Ammon's horn (tissue), 1 donor: ENCODE measurements at regions not wholly inside any gene's neighbourhood (a gene's known extent, or its start where the extent isn't known, plus 50 kb on each side); places are given as distances from the start of the nearest gene placed in this dataset.
"Not testable (repeated sequence)": the region's sequence is repeated elsewhere in the genome, so short reads cannot be mapped to it uniquely, and the experiment has no call there.

ENCODE experiments used
- DNase-seq: peaks from one replicate; pipeline ENCODE4 v3.0.0-alpha.2; 2016; ENCODE audit warnings: low spot score

DNA sequence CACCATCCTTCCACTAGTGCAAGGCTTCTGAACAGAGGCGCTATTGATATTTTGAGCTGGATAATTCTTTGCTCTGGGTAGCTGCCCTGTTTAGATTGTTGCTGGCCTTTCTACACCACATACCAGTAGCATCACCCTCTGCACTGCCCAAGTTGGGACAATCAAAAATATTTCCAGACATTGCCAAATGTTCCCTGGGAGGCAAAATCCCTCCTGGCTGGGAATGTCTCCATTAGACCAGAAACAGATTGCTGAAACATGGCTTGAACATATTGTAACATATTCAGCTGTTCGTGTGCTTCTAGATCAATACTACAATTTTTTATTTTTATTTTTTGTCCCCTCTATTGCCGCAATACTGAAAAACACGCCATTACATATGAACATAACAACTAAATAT is 174.6 kb downstream of the ABCA8 start:
- DNase-seq, result no peak

DNA sequence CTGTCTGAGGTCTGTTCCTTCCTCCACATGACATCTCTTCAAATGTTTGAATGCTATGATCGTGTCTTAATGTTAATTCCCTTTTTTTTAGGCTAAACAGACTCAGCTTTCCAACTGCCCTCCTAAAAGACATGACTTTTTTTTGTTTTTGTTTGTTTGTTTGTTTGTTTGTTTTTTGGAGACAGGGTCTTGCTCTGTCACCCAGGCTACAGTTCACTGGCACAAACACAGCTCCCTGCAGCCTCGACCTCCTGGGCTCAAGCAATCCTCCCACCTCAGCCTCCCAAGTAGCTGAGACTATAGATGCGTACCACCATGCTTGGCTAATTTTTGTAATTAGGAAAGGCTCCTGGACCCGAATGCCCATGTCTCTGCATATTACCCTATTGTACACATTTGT is 176.5 kb downstream of the ABCA8 start:
- DNase-seq, result no peak

DNA sequence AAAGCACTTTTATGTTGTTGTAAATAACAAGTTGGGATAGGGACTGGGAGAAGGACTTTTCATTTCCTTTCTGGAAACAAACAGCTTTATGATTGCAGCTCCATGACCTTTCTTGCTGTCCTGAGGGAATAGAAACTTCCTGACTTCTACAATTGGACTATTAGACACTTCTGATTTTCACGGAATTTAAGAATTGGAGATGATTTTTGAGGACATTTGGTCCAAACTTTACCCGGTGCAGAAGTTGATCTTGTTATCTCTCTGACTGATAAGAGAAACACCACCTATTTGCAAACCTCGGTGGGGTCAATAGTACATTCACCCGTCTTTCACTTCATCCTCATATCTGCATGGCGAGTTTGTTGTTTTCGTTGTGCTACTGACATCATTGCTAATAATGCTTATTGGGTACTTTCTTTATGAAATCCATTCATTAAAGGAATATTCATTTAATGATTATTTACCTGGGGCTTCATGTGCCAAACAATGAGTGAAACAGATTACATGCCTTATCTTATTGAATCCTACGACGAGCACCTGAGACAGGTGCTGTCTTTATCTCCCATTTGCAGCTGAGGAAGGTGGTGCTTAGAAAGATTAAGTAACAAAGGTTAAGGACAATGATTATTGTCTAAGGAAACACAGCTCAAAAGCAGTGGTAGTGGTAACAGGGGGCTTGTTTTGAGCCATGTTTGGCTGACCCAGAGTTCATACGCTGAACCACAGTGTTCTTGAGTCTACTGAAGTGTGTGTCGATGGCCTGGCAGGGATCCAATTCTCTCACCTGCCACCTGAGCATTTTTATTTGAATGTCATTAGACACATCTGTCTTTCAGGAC is 176.9 kb upstream of the FAM20A start:
- DNase-seq, result no peak

DNA sequence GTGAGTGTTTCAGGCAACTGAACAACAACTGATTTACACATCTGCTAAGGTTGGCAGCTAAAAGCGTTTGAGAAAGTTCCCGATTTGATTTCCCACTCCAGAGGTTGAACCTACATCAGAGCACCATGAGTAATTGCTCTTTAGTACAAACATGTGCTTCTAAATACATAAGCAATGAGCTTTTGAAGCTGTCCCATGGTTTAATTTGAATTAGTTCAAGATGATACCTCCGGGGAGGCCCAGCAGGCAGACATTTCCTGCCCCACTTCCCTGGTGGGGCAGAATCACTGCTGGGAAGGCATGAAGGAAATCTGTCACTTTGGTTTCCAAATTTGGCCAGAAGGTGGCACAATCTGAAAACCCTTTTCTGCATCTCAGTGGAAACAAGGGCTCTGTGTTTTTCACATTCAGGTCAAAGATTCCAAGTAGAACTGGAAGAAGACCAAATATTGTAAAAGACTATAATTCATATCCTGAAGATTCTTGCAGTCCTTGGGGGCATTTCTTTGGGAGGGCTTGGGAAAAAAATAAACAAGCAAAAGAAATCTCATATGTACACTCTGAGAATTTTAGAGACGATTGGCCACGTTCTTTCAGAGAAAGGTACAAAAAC is 176.2 kb upstream of the FAM20A start:
- peak; percentile 80 for DNase-seq

DNA sequence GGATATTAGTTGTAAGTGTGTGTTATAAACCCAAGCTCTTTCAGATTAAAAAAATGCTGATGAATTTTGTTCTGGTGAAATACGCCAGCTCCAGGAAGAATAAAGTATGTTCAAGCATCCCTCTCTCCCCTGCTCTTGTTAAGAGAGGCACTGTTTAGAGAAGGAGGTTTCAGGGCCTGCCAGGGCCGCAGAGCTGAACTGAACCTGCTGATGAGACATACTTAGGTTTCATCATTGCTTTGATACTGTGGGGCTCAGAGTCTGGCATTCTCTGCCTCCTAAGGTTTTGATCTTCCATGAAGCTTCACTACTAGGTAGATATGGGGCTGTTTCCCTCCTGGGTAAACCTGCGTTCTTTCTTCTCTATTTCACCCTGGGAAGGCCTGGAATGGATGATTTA is 175.3 kb upstream of the FAM20A start:
- no peak for DNase-seq

DNA sequence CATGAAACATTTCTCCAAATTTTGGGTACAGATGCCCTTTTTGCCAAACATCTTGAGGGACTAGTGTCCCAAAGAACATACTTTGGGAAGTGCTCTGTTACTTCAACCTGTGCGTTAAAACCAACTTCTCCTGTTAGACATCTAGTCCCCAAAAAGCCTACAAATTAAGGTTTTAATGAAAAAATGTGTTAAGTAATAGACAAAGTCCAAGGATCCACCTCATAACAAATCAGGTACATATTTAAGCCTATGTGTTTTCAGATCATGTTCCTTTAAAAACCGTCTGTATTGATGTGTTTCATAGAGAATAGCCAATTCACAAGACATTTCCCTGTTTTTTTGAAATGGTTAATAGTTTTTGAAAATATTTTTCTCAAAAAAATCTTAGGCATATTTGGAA is 174.8 kb upstream of the FAM20A start:
- no peak for DNase-seq

DNA sequence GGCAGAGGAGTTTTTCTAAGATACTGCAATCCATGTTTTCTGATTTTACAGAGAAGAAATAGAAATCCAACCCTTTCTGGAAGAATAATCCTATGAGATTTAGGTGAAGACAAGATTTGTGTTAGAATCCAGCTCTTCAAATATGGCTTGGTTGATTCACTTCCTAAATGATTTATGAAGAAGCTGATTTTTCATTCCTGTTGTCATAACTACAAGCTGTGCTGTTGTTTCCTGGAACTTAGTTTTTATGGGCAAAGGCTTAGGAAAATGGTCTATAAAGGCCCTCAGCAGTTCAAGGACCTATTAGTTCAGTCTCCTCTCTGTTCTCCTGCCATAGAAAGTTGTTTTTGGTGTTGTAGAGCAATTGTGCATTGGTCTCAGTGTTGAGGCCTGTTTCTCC is 174.2 kb upstream of the FAM20A start:
- no peak for DNase-seq

GRCh38 chr17:68771867-68772515 is 170.8 kb upstream of the FAM20A start:
- DNase-seq, result peak; percentile 87

DNA sequence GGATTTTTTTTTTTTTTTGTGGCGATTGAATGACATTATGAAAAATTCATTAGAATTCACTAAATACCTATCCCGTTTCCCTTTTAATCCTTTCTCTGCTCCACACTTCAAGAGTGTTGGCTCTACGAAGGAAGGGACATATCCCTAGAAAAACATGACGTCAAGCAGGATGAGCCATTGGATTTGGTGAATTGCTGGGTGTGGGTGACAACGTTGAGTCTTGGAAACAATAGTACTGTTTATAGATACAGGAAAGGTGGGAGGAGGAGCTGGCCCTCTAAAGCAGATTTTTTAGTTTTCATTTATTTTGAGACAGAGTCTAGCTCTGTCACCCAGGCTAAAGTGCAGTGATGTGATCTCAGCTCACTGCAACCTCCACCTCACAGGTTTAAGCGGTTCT is 167.6 kb upstream of the FAM20A start:
- no peak for DNase-seq

- no peak for DNase-seq
These were observed 165.5 kb upstream of the FAM20A start for GRCh38 chr17:68766640-68767039.

GRCh38 chr17:68763562-68763961 is 162.4 kb upstream of the FAM20A start:
- DNase-seq, result no peak

DNA sequence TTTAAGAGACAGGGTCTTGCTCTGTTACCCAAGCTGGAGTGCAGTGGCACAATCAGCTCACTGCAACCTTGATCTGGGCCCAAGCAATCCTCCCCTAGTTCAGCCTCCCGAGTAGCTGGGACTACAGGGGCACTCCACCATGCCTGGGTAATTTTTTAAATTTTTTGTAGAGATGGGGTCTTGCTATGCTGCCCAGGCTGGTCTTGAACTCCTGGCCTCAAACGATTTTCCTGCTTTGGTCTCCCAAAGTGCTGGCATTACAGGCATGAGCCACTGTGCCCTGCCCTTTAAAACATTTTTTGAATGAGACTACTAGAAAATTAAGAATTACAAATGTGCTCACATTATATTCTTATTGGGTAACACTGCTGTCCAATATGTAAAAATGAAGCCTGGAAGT is 161.7 kb upstream of the FAM20A start:
- DNase-seq, result no peak

- no peak for DNase-seq
These were observed 158.9 kb upstream of the FAM20A start for GRCh38 chr17:68760141-68760475.

DNA sequence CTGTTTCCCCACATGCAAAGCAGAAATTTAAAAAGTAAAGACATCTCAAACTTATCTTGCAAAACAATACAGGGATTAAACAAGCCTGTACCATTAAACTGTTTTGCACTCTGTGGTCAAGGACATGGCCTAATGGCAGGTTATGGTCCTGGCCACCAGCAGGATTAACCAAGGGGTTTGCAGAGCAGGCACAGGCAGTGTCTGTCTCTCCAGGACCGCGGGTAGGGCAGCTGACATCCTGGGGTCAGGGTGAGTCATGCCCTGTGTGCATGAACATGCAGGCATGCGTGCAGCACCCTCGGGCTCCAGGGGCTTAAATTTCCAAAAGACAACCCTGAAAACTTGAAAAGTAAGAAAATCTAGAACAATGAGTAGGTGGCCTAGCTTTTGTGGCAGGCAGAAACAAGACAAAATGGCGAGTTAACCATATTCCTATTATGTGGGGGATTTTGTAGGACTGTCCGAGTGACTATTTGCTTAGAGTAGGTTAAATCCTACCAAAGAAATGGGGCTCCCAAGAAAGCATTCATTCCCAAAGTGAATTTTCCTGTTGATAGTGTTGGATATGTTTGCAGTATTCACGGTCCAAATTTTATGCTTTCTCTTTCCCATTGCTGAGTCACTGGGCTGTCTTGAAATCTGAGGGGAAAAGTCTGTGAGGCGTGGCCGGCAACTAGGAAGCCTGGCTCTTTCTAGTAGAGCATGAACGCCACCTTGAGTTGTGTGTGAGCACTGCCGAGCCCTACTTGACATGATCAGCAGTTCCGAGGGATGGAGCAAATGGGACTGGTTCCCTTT is 158.4 kb upstream of the FAM20A start:
- DNase-seq, result peak; percentile 94

- no peak for DNase-seq
These were observed 157.8 kb upstream of the FAM20A start for GRCh38 chr17:68759002-68759342.

DNA sequence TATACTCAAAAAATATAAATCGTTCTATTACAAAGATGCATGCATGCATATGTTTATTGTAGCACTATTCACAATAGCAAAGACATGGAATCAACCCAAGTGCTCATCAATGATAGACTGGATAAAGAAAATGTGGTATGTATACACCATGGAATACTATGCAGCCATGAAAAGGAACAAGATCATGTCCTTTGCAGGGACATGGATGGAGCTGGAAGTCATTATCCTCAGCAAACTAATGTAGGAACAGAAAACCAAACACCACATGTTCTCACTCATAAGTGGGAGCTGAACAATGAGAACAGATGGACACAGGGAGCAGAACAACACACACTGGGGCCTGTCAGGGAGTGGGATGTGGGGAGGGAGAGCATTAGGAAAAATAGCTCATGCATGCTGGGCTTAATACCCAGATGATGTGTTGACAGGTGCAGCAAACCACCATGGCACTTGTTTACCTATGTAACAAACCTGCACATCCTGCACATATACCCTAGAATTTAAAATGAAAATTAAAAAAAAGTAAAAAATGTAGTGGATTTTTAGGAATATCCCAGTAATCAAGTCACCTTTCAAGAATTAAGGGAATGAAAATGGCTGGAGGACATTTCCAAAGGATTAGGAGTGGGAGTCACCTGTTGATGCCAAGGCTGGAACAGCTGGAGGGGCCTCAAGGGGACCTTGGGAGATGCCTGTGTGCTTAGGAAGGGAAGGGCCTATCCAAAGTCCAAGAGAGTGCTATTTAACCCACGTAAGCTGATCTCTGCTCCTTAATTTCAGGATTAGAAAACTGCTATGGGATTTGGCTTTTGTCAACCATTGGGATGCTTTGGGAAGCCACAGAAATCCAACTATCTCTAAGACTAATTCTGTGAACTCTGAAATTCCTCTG is 156.9 kb upstream of the FAM20A start:
- DNase-seq, result not testable (repeated sequence)

- DNase-seq, result no peak
These were observed 153.0 kb upstream of the FAM20A start for GRCh38 chr17:68753985-68754769.

- no peak for DNase-seq
These were observed 149.0 kb upstream of the FAM20A start for GRCh38 chr17:68750208-68750562.

- no peak for DNase-seq
These were observed 148.4 kb upstream of the FAM20A start for GRCh38 chr17:68749349-68750207.

DNA sequence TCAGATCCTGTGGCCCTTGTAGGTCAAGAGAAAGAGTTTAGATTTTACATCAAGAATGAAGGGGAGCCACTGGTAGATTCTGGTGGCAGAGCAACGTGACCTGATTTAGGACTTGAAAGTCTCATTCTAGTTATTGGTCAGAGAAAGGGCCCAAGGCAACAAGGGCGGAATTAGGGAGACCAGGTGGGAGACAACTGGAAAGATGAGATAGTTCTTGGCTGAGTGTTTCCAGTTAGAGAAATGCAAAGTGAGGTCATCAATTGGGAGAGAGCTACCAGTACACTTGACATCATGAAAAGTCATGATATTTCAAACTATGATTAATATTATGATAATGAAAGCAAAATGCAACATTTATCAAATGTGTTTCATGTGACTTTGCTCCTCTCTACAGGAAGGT is 147.2 kb upstream of the FAM20A start:
- DNase-seq, result no peak
